ENCODE measurements at regions not wholly inside any gene's neighbourhood (a gene's known extent, or its start where the extent isn't known, plus 50 kb on each side); places are given as distances from the start of the nearest gene placed in this dataset.

DNA sequence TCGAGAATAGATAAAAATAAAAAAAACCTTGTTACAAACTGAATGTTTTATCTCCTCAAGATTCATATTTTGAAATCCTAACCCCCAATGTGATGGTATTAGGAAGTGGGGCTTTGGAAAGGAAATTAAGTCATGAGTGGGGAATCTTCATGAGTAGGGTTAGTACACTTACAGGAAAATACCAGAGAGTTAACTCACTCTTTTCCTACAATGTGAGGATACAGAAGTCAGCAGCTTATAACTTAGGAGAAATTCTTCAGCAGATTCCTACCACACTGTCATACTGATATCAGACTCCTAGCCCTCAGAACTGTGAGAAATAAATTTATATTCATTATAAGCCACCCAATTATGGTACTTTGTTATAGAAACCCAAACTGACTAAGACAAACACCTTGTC, 453.1 kb downstream of the GBE1 start:
- TF ChIP-seq, protein P1, sequence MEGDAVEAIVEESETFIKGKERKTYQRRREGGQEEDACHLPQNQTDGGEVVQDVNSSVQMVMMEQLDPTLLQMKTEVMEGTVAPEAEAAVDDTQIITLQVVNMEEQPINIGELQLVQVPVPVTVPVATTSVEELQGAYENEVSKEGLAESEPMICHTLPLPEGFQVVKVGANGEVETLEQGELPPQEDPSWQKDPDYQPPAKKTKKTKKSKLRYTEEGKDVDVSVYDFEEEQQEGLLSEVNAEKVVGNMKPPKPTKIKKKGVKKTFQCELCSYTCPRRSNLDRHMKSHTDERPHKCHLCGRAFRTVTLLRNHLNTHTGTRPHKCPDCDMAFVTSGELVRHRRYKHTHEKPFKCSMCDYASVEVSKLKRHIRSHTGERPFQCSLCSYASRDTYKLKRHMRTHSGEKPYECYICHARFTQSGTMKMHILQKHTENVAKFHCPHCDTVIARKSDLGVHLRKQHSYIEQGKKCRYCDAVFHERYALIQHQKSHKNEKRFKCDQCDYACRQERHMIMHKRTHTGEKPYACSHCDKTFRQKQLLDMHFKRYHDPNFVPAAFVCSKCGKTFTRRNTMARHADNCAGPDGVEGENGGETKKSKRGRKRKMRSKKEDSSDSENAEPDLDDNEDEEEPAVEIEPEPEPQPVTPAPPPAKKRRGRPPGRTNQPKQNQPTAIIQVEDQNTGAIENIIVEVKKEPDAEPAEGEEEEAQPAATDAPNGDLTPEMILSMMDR (IDR thresholded peaks at IDR 0.05): no peak
- TF ChIP-seq POLR2A (IDR thresholded peaks at IDR 0.05): no peak

Measured in esophagus squamous epithelium (tissue), 4 donors.